SU-DHL-6 (cell line): ENCODE measurements at regions not wholly inside any gene's neighbourhood (a gene's known extent, or its start where the extent isn't known, plus 50 kb on each side); places are given as distances from the start of the nearest gene placed in this dataset.

Experiments
- H2AFZ ChIP-seq: fragments of 200-600 bp; sonication (generic); 2 replicates; pipeline ENCODE4 v1.6.1; 2014; ENCODE audit warnings: low read depth, mild to moderate bottlenecking, moderate library complexity, mixed read lengths, antibody characterized with exemption, low read length; ENCODE audit not compliant: severe bottlenecking
- H3F3A ChIP-seq: fragments of 200-600 bp; shearing (Covaris generic); 2 replicates; pipeline ENCODE4 v1.6.0; 2016; ENCODE audit warnings: antibody characterized with exemption, mild to moderate bottlenecking; ENCODE audit not compliant: insufficient read depth
- H3K27ac ChIP-seq: fragments of 200-600 bp; sonication (generic); 2 replicates; pipeline ENCODE4 v1.5.1; 2016; ENCODE audit warnings: low read depth, mild to moderate bottlenecking, low read length, moderate library complexity, mixed read lengths
- H3K27me3 ChIP-seq: fragments of 200-600 bp; sonication (generic), shearing (Covaris generic); 2 replicates; pipeline ENCODE4 v1.6.0; 2014; ENCODE audit warnings: mild to moderate bottlenecking, low read length
- H3K36me3 ChIP-seq: fragments of 200-600 bp; sonication (generic); 2 replicates; pipeline ENCODE4 v1.6.1; 2014; ENCODE audit warnings: mild to moderate bottlenecking, low read length, mixed read lengths
- H3K4me2 ChIP-seq: fragments of 300-600, 200-600 bp; shearing (Covaris generic), sonication (generic); 2 replicates; pipeline ENCODE4 v1.6.0; 2014; ENCODE audit warnings: low read length, low read depth, mild to moderate bottlenecking; ENCODE audit not compliant: poor library complexity, severe bottlenecking
- H3K4me3 ChIP-seq: fragments of 200-600 bp; sonication (generic); 2 replicates; pipeline ENCODE4 v1.5.1; 2014; ENCODE audit warnings: antibody characterized with exemption, low read length, mild to moderate bottlenecking, mixed read lengths; ENCODE audit not compliant: insufficient read depth, poor library complexity, severe bottlenecking
- H3K79me2 ChIP-seq: fragments of 200-600 bp; sonication (generic); 2 replicates; pipeline ENCODE4 v1.6.1; 2014; ENCODE audit warnings: mild to moderate bottlenecking, low read length, moderate library complexity; ENCODE audit not compliant: insufficient read depth
- H3K9ac ChIP-seq: fragments of 200-600 bp; sonication (generic); 2 replicates; pipeline ENCODE4 v1.7.0; 2014; ENCODE audit warnings: mild to moderate bottlenecking, low read length
- H3K9me2 ChIP-seq: fragments of 200-600 bp; sonication (generic); replicated peaks from 2 replicates; pipeline ENCODE4 v1.6.1; 2014; ENCODE audit warnings: low read length; ENCODE audit not compliant: insufficient read depth
- H3K9me3 ChIP-seq: fragments of 200-600 bp; sonication (generic); 2 replicates; pipeline ENCODE4 v1.6.1; 2014; ENCODE audit warnings: low read length, mixed read lengths; ENCODE audit not compliant: insufficient read depth
- H4K20me1 ChIP-seq: fragments of 200-600 bp; sonication (generic); 2 replicates; pipeline ENCODE4 v1.6.1; 2014; ENCODE audit warnings: low read depth, mild to moderate bottlenecking, antibody characterized with exemption, low read length, moderate library complexity, mixed read lengths
- EZH2phosphoT487 ChIP-seq: fragments of 200-600 bp; sonication (generic), shearing (Covaris generic); conservative IDR thresholded peaks from 2 replicates; pipeline ENCODE4 v1.6.1; 2018; ENCODE audit warnings: mild to moderate bottlenecking, antibody characterized with exemption, low read length, moderate library complexity, mixed read lengths
- TF ChIP-seq, protein P1 (sequence below): fragments of 200-600 bp; sonication (generic); IDR thresholded peaks from one replicate; pipeline ENCODE4 v1.5.1; 2017; ENCODE audit warnings: antibody characterized with exemption, mild to moderate bottlenecking, low read length, moderate library complexity; ENCODE audit not compliant: insufficient read depth, poor library complexity, severe bottlenecking

- no peak overlapping the region for H3K4me2 ChIP-seq
- no peaks in the 10 kb centered on the region for H3F3A ChIP-seq
- no peaks in the 10 kb centered on the region for H4K20me1 ChIP-seq
- no peaks in the 10 kb centered on the region for H3K36me3 ChIP-seq
- H3K27me3 ChIP-seq: no peaks in the 10 kb centered on the region
- H3K79me2 ChIP-seq: no peaks in the 10 kb centered on the region
- no peak overlapping the region for H3K9ac ChIP-seq
- H3K27ac ChIP-seq: no peak overlapping the region
- TF ChIP-seq, protein P1, sequence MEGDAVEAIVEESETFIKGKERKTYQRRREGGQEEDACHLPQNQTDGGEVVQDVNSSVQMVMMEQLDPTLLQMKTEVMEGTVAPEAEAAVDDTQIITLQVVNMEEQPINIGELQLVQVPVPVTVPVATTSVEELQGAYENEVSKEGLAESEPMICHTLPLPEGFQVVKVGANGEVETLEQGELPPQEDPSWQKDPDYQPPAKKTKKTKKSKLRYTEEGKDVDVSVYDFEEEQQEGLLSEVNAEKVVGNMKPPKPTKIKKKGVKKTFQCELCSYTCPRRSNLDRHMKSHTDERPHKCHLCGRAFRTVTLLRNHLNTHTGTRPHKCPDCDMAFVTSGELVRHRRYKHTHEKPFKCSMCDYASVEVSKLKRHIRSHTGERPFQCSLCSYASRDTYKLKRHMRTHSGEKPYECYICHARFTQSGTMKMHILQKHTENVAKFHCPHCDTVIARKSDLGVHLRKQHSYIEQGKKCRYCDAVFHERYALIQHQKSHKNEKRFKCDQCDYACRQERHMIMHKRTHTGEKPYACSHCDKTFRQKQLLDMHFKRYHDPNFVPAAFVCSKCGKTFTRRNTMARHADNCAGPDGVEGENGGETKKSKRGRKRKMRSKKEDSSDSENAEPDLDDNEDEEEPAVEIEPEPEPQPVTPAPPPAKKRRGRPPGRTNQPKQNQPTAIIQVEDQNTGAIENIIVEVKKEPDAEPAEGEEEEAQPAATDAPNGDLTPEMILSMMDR: no peak
- no peak for TF ChIP-seq EZH2phosphoT487
- H2AFZ ChIP-seq: no peak overlapping the region
- no peaks in the 10 kb centered on the region for H3K9me3 ChIP-seq
- no peak overlapping the region for H3K4me3 ChIP-seq
- no peaks in the 10 kb centered on the region for H3K9me2 ChIP-seq
These were observed 453.9 kb downstream of the ETS1 start for GRCh38 chr11:128133501-128133900.

DNA sequence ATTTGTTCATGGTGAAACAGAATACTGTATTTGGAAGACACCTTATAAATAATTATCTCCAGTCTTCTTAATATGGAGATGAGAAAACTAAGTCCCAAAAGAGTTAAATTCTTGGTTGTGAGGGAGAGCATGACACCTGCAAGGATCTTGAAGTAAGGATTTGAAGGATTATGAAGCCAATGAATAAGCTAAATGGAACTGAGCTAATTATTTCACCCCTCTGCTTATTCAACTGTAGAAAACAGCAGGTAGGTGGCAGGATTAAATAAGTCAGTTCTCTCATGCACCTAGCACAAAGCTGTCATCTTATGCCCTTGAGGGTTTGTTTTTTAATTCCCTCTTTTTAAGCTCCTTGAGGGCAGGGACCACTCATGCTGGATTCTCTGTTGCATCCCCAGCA lies 457.3 kb downstream of the ETS1 start:
- H3K36me3 ChIP-seq: no peaks in the 10 kb centered on the region

GRCh38 chr11:128125723-128126122 lies 461.6 kb downstream of the ETS1 start:
- H3K9ac ChIP-seq: no peak overlapping the region
- H3K79me2 ChIP-seq: no peaks in the 10 kb centered on the region
- no peak overlapping the region for H3K27ac ChIP-seq
- H3K4me3 ChIP-seq: no peak overlapping the region
- no peaks in the 10 kb centered on the region for H3K36me3 ChIP-seq
- H3K9me3 ChIP-seq: no peaks in the 10 kb centered on the region
- H4K20me1 ChIP-seq: no peaks in the 10 kb centered on the region
- no peaks in the 10 kb centered on the region for H3F3A ChIP-seq
- no peak overlapping the region for H2AFZ ChIP-seq
- H3K27me3 ChIP-seq: no peaks in the 10 kb centered on the region
- no peaks in the 10 kb centered on the region for H3K9me2 ChIP-seq
- no peak overlapping the region for H3K4me2 ChIP-seq
- TF ChIP-seq, protein P1: no peak
- TF ChIP-seq EZH2phosphoT487: no peak

More for the DNA sequence above, 457.3 kb downstream of the ETS1 start:
- TF ChIP-seq, protein P1: no peak
- no peak for TF ChIP-seq EZH2phosphoT487
- Histone ChIP-seq H3K27ac (no peak overlapping the region), H3K27me3 (no peaks in the 10 kb centered on the region), H3K4me2 (no peak overlapping the region), H3F3A (no peaks in the 10 kb centered on the region), H3K79me2 (no peaks in the 10 kb centered on the region), H3K9me2 (no peaks in the 10 kb centered on the region), H4K20me1 (no peaks in the 10 kb centered on the region), H3K9ac (no peak overlapping the region), H3K4me3 (no peak overlapping the region), H3K9me3 (no peaks in the 10 kb centered on the region), H2AFZ (no peak overlapping the region)

GRCh38 chr11:128116885-128117284 lies 470.5 kb downstream of the ETS1 start:
- H3K4me3 ChIP-seq: no peak overlapping the region
- H3K4me2 ChIP-seq: no peak overlapping the region
- no peak overlapping the region for H2AFZ ChIP-seq
- H3K27me3 ChIP-seq: no peaks in the 10 kb centered on the region
- no peak overlapping the region for H3K9ac ChIP-seq
- no peaks in the 10 kb centered on the region for H4K20me1 ChIP-seq
- no peaks in the 10 kb centered on the region for H3K9me2 ChIP-seq
- H3K27ac ChIP-seq: no peak overlapping the region
- no peaks in the 10 kb centered on the region for H3K36me3 ChIP-seq
- H3F3A ChIP-seq: no peaks in the 10 kb centered on the region
- no peaks in the 10 kb centered on the region for H3K79me2 ChIP-seq
- TF ChIP-seq EZH2phosphoT487: no peak
- TF ChIP-seq, protein P1: no peak
- H3K9me3 ChIP-seq: no peaks in the 10 kb centered on the region
